ENCODE measurements at regions not wholly inside any gene's neighbourhood (a gene's known extent, or its start where the extent isn't known, plus 50 kb on each side); places are given as distances from the start of the nearest gene placed in this dataset.

DNA sequence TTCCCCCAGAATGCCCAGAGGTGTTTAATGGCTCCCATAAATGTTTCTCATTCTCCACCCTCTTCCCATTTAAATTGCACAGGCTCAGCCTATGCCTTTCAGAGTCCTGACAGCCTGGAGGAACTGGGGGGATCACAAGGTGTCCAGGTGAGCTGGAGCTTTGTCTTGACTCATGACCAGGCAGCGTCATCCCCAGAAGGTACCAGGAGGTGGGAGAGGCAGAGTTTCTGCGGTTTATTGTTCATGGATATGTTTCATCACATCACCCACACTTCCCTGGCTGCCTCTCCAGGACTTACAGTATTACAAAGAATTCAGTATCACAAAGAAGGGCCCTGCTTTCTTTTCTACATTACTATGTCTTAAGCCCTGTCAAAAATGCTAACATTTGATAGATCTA is 103.2 kb upstream of the GALNT18 start:
- TF ChIP-seq POLR2A (IDR thresholded peaks at IDR 0.05): no peak
- TF ChIP-seq CTCF (IDR thresholded peaks at IDR 0.05): no peak
- TF ChIP-seq POLR2AphosphoS5 (IDR thresholded peaks at IDR 0.05): no peak

Measured in gastroesophageal sphincter (tissue), 3 donors.